ENCODE measurements at regions not wholly inside any gene's neighbourhood (a gene's known extent, or its start where the extent isn't known, plus 50 kb on each side); places are given as distances from the start of the nearest gene placed in this dataset.

- no peak for DNase-seq (ENCODE audit: low spot score)
Observed at GRCh38 chr4:126937342-126937741, 695.4 kb upstream of the INTU start.

- DNase-seq (ENCODE audit: low spot score) = no peak
Observed at GRCh38 chr4:126937846-126938422, 694.8 kb upstream of the INTU start.

GRCh38 chr4:126939401-126939800, 693.4 kb upstream of the INTU start:
- DNase-seq (ENCODE audit: low spot score) = no peak

DNA sequence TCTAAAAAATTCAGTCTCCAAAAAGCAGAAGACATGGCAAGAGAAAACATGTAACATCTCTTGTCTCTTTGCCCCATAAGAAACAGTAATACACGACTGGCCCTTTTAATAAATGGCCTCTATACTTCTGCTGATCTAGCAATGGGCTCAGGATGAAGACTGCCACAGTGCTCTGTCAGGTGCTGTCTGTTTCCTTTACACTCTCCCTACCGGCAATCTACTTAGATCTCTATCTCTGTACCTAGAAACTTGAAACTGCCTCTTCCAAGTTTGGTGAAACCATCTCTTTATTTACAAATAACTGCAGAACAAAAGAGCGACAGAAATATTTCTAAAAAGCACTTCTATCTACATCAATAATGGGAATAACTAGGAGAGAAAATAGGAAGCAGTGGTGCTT, 685.2 kb upstream of the INTU start:
- no peak for DNase-seq (ENCODE audit: low spot score)

- DNase-seq (ENCODE audit: low spot score) = no peak
Observed at GRCh38 chr4:126954537-126955291, 678.0 kb upstream of the INTU start.

DNA sequence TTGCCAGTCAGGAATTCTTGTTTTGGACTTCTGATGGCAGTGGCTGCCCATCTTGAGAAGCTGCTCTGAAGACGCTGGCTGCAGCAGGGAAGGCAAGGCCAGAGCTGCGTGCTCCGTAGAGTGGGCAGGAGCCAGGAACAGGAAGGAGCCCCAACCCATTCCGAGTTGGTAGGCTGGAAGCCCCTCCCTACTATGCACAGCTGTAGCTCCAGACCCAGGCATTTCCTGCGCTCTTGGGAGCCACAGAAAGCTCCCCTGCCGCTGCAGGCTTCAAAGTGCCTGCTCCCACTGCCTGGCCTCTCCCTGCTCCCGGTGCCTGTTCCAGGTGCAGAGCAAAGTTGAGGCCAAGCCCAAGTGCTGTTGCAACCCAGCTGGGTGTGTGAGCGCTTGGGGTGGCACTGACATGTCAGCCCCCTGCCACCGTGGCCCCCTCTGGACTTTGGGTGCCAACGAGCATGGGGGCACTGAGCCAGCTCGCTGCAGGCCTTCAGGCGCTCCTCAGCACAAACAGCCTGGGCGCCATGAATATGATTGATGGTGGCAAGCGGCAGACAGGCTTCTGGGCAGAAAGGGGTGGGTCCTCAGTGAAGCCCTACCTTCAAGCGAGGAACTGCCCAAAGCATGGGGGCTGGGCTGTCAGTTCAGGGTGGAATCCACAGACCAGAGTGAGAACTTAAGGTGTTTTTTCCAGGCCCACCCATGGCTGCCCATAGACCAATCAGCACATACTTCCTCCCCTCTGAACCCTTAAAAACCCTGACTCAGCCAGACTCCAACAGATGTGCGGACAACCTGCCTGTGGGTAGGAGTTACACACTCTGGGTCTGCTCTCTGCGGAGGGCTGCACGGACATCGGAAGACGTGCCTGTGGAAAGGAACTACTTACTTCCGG, 677.2 kb upstream of the INTU start:
- no peak for DNase-seq (ENCODE audit: low spot score)

DNA sequence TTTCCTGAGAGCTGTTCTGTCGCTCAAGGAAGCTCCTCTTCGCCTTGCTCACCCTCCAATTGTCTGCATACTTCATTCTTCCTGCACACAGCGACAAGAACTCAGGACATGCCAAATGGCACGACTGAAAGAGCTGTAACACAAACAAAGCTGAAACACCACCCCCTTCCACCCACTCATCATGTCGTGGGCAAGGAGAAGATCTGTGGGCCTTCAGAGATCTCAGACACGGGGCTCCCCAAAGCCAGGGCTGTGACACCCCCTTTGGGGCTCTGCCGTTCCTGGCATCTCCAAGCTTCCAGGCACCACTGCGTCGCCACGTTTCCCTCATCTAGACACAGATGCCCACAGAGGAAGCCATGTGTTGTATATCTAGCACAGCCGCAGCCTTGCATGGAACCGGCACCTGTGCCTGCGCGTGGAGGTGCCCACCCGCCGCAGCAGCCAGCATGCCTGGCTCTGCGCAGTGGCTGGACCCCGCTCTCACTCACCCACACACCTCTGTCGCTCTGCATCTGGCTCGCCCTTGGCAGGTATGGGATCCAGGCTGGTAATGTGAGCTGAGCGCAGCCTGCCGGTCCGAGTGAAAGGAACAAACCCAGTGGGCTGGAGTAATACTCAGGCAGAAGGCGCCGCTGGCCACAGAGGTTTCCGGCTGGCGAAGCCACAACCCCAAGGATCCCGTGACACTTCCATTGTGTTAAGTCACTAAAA, 676.4 kb upstream of the INTU start:
- peak; percentile 12 for DNase-seq (ENCODE audit: low spot score)

GRCh38 chr4:126957556-126957955, 675.2 kb upstream of the INTU start:
- no peak for DNase-seq (ENCODE audit: low spot score)

GRCh38 chr4:126957987-126958386, 674.8 kb upstream of the INTU start:
- no peak for DNase-seq (ENCODE audit: low spot score)

GRCh38 chr4:126958482-126958881, 674.3 kb upstream of the INTU start:
- no peak for DNase-seq (ENCODE audit: low spot score)

DNA sequence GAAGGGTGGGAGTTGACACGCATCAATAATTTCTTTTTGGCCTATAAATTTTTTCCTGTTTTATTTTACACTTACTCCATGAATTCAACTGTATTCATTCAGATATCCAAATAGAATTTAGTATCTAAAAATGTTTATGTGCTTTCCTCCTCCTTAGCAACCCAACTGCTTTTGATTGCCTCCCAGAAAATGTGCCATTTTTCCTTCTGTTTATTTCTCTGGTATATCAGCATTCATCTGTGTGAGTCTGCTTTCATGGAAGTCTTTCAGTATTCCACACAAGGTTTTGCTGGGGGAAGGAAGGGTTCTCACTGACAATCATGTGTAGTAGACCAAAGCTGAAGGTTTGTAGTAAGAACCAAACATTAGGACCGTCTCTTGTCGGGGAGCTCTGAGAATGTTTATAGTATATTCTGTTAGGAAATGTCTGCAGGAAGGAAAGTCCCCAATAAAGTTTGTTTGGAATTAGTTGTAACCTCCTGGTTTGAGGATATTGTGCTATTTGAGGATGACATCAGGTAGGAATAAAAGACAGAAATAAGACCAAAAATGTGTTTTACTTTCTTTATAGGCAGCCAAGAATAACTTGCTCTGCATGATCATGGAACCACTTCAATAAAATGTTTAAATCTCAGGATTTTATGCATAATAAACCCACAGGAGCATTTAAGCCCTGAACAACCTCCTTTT, 673.6 kb upstream of the INTU start:
- no peak for DNase-seq (ENCODE audit: low spot score)

DNA sequence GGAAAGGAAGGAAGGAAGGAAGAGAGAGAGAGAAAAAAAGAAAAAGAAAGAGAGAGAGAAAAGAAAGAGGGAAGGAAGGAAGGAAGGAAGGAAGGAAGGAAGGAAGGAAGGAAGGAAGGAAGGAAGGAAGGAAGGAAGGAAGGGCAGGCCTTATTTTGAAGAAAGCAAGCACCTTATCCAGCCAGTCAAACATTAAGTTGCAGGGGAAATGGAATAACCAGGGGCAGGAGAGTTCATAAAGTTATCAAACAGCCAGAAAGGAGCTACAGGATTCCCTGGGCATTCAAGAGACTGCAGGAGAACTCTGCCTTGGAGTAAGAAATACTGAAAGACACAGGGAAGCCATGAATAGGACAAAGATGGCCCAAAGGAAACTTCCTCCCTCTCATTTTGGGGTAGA, 672.0 kb upstream of the INTU start:
- no peak for DNase-seq (ENCODE audit: low spot score)

DNA sequence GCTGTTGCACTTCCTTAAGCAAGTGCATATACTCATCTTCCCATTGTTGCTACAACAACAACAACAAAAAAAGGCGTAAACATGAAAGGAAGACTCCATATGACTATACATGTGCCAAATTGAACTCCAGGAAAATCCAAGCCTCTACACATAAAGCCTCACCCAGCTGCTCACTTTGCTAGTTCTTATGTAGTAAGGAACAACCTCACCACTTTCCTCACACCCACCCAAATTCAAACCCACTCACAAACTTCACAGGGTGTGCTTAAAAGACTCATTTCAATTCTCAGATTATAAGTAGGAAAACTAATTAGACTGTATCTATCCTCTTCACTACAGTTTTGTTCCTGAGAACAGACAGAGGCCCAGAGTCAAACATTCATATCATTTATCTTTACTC, 671.1 kb upstream of the INTU start:
- no peak for DNase-seq (ENCODE audit: low spot score)

DNA sequence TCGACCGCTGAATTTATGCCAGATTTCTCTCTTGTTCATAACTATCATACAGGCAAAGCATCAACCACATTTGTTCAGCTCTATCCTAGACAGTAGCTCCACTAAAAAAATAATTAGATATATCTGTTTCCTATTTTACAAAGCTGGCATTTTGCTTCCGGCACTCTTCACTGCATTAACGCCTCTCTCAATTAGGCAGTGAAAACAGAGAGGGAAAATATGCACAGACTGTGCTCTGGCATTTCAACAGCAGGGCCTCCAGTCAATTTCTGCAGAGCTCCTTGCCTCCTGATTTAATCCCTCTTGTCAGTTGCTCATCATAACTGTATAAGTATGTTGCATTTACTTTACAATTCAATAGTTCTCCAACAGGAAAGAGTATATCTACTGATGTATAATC, 666.9 kb upstream of the INTU start:
- DNase-seq (ENCODE audit: low spot score) = no peak

DNA sequence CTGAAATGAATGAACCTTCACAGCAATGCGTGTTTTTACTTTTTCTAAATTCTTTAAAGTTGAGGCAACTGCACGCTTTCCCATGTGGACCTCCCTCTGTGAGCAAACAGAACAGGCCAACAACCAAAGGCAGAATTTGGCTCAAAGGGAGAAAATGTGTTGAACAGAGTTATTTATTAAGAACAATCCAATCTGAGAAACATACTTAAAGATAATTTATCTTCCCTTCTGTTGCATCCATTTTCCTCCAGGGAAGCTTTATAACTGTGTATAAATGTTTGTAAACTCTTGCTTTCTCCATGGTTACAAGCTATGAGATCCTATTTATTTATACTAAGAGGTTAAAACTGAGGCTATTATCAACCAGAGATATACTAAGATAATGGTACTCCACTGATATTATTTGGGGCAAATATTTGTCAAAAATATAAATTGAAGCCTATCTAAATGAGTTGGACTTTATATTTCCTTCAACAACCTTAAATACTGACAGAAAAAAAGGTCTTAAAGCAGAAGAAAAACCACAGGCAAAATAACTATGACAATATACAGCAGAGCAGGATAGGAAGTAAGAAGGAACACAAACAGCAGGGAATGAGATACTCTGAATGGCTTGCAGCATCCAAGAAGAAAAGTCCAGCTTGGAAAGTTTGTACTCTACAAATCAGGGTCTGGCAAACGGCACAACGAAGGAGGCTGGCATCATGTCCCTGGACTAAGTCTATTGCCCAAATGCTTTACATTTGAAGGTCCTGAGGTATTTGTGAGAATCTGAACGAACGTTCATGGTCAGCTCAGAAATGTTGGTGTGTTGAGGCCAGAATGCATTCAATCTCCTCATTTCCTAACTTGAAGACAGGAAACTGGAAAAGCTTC, 663.2 kb upstream of the INTU start:
- DNase-seq (ENCODE audit: low spot score) = no peak

GRCh38 chr4:126973201-126973600, 659.6 kb upstream of the INTU start:
- no peak for DNase-seq (ENCODE audit: low spot score)

- DNase-seq (ENCODE audit: low spot score) = no peak
Observed at GRCh38 chr4:126976850-126977632, 655.7 kb upstream of the INTU start.

GRCh38 chr4:126986005-126986404, 646.8 kb upstream of the INTU start:
- DNase-seq (ENCODE audit: low spot score) = no peak

- DNase-seq (ENCODE audit: low spot score) = no peak
Observed at GRCh38 chr4:126986828-126987227, 645.9 kb upstream of the INTU start.

DNA sequence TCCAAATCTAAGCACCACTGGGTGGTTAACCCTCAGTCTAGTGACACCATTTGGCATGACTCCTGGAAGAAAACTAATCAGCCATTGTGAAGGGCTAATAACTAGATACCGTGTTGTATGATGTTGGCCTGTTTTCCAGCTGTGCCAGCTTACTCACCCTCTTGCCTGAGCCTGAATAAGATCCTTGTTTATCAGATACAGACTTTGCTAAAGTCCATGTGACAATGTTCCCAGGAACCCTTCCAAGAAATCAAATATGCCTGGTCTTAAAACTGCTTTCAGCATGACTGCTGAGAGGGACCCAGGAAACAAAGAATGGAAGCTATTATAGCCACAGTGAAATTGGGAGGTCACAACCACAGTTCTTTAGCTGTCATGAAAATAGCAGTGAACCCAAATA, 640.8 kb upstream of the INTU start:
- DNase-seq (ENCODE audit: low spot score) = peak; percentile 66

Measured in Ammon's horn (tissue), 1 donor.